ENCODE measurements at regions not wholly inside any gene's neighbourhood (a gene's known extent, or its start where the extent isn't known, plus 50 kb on each side); places are given as distances from the start of the nearest gene placed in this dataset.

- TF ChIP-seq CTCF (IDR thresholded peaks at IDR 0.05; ENCODE audit: extremely low read depth, insufficient read depth, missing control alignments): no peak
- in situ Hi-C loops (cut with MboI; ENCODE audit: low pct_unique_long_range_greater_than_20kb, low sequenced_read_pairs, unreplicated experiment): no loop called here
- DNase-seq (ENCODE audit: low spot score): no peak
These were observed 1536.7 kb downstream of the SI start for GRCh38 chr3:163541629-163542028.

- no peak for TF ChIP-seq CTCF (IDR thresholded peaks at IDR 0.05; ENCODE audit: extremely low read depth, insufficient read depth, missing control alignments)
- in situ Hi-C loops (cut with MboI; ENCODE audit: low pct_unique_long_range_greater_than_20kb, low sequenced_read_pairs, unreplicated experiment): no loop called here
- no peak for DNase-seq (ENCODE audit: low spot score)
These were observed 1539.9 kb downstream of the SI start for GRCh38 chr3:163538387-163538786.

DNA sequence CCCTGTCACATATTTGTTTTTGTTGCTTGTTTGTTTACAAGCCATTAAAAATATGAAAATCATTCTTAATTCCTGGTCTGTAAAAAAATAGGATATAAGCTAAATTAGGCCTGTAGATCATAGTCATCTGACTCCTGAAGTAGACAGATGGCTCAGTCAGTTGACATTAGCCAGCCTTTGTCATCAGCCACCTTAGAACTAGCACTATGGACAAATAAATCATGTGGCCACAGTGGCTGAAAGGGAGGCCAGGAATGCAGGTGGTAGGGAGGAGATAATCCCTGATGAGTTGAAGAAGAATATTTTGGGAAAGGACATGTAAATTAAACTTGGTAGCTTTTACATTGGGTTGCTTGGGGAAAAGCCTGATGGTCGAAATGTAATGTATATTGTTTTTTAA, 1544.9 kb downstream of the SI start:
- no peak for DNase-seq (ENCODE audit: low spot score)
- in situ Hi-C loops (cut with MboI; ENCODE audit: low pct_unique_long_range_greater_than_20kb, low sequenced_read_pairs, unreplicated experiment): no loop called here
- no peak for TF ChIP-seq CTCF (IDR thresholded peaks at IDR 0.05; ENCODE audit: extremely low read depth, insufficient read depth, missing control alignments)

- in situ Hi-C loops (cut with MboI; ENCODE audit: low pct_unique_long_range_greater_than_20kb, low sequenced_read_pairs, unreplicated experiment): no loop called here
- DNase-seq (ENCODE audit: low spot score): no peak
- TF ChIP-seq CTCF (IDR thresholded peaks at IDR 0.05; ENCODE audit: extremely low read depth, insufficient read depth, missing control alignments): no peak
These were observed 1554.9 kb downstream of the SI start for GRCh38 chr3:163523375-163523774.

- in situ Hi-C loops (cut with MboI; ENCODE audit: low pct_unique_long_range_greater_than_20kb, low sequenced_read_pairs, unreplicated experiment): no loop called here
- no peak for TF ChIP-seq CTCF (IDR thresholded peaks at IDR 0.05; ENCODE audit: extremely low read depth, insufficient read depth, missing control alignments)
- no peak for DNase-seq (ENCODE audit: low spot score)
These were observed 1557.0 kb downstream of the SI start for GRCh38 chr3:163521261-163521660.

DNA sequence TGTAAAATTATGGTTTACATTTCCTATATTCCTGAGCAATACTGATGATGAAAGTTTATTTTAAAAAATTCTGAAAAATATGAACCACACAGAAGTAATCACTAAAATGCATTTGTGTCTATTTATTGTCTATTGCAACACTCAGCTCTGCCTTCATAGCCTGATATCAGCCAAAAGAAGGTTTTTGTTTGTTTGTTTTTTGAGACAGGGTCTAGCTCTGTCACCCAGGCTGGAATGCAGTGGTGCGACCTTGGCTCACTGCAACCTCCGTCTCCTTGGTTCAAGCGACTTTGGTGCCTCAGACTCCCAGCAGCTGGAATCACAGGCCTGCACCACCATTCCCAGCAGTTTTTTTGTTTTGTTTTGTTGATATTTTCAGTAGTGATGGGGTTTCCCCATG, 1560.2 kb downstream of the SI start:
- no peak for TF ChIP-seq CTCF (IDR thresholded peaks at IDR 0.05; ENCODE audit: extremely low read depth, insufficient read depth, missing control alignments)
- no peak for DNase-seq (ENCODE audit: low spot score)
- in situ Hi-C loops (cut with MboI; ENCODE audit: low pct_unique_long_range_greater_than_20kb, low sequenced_read_pairs, unreplicated experiment): no loop called here

GRCh38 chr3:163513149-163513657, 1565.1 kb downstream of the SI start:
- in situ Hi-C loops (cut with MboI; ENCODE audit: low pct_unique_long_range_greater_than_20kb, low sequenced_read_pairs, unreplicated experiment): no loop called here
- DNase-seq (ENCODE audit: low spot score): no peak

More at GRCh38 chr3:163513149-163513657, 1565.1 kb downstream of the SI start:
- no peak for TF ChIP-seq CTCF (IDR thresholded peaks at IDR 0.05; ENCODE audit: extremely low read depth, insufficient read depth, missing control alignments)

Measured in GM13977 (cell line).